HCEC 1CT (cell line): ENCODE measurements at regions not wholly inside any gene's neighbourhood (a gene's known extent, or its start where the extent isn't known, plus 50 kb on each side); places are given as distances from the start of the nearest gene placed in this dataset.
"Not testable (repeated sequence)": the region's sequence is repeated elsewhere in the genome, so short reads cannot be mapped to it uniquely, and the experiment has no call there.

ENCODE experiments used
- DNase-seq: peaks from one replicate; pipeline ENCODE4 v3.0.0-alpha.2; 2017

GRCh38 chr7:155377838-155378579 lies 79.9 kb upstream of the EN2 start:
- no peak for DNase-seq

DNA sequence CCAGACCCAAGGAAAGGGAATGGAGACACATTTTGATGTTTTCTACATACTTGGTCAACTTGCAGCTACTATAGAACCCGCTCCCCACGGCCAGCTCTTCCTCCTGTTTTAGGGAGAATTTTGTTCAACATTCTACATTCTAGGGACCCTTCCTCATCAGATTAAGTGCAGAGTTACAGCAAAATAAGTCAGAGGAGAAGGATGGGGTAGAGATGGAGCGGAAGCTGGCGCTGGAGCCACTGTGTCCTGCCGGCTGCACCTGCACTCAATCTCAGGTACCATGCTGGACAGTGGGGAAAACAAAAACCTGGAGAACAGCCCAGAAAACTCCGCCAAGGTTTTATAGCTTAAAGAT lies 79.4 kb upstream of the EN2 start:
- no peak for DNase-seq

DNA sequence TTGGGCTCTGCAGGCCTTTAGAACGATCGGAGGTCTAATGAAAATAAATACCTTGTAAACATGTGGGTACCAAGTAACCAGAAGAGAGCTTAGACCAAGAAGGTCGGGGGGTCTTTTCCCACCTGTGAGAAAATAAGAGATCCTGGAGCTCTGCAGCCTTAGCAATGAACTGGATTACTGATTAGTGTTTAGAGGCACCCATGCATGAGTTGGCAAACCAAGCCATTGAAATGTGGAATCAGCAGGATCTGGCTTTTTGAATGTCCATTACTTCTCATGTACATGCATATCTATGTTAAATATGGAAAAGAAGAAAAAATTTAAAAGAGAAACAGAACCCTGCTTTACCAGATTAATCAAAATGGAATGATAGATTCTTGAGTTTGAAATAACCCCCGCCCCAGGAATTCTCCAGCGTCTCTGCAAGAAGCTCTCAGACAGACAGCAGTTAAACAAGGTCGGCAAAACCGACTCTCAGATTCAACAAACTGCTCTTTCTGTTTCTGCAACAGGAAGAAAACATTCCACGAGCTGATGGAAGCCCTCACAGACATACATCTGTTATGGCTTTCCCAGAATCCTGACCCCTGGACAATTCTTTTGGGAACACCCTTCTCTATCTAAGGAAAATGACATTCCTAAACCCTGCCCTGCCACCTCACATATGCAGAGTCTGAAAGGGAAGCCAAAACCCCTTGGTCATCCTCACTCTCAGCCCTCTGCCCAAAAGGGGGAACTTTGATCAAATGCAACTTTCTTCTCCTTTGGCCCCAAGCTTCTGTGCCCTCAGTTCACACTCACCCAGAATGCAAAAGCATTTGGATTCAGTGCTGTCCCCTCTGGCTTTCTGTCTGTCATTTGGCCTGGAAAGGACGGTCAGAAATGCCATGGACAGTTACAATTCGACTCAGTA lies 78.7 kb upstream of the EN2 start:
- DNase-seq, result no peak

DNA sequence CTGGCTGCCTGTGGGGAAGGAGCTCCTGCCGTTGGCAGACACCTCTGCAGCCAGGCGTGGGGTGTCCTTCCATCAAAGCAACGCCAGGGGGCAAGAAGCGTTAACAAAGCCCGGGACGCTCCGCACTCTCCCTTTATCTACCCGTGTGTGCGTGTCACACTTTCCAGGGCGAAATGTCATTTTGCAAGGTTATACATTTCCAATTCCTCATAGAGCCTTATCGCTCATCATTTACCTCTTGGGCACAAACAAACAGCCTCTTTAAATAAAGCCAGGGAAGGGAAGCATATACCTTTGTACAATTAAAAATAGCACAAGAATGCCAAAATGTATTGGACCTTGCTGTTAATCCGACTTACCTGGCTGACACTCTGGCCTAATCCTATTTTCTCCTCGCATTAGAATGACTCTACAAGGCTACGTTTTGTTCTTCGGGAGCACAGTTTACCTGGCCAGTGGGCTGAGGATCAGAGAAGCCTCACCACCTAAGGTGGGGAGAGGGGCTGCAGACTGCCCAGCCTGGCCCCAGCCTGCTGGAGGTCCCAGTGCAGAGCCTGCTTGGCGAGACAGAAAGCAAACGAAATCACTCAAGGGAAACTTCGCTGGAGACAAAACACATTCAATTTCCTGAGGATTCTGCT lies 77.6 kb upstream of the EN2 start:
- DNase-seq, result peak; percentile 32

- DNase-seq, result no peak
Measured at GRCh38 chr7:155380976-155381851, 76.7 kb upstream of the EN2 start.

- DNase-seq, result no peak
Measured at GRCh38 chr7:155381852-155382801, 75.8 kb upstream of the EN2 start.

DNA sequence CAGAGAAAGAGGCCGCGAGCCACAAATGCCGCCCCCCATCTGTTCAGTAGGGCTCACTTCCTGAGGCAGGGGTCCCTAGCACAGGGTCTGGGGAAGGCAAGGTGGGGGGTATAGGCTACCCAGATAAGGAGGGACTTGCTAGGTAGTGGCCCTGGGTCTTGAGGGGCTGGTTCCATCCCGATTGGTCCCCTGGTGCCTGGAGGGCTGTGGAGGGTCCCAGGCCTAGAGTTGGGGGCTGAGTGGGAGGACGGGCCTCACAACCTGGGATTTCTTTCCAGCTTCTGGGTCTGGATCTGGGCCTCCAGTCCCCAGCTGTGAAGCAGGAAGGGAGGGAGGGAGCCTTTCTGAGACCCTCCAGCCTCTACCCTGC lies 75.1 kb upstream of the EN2 start:
- DNase-seq, result no peak

DNA sequence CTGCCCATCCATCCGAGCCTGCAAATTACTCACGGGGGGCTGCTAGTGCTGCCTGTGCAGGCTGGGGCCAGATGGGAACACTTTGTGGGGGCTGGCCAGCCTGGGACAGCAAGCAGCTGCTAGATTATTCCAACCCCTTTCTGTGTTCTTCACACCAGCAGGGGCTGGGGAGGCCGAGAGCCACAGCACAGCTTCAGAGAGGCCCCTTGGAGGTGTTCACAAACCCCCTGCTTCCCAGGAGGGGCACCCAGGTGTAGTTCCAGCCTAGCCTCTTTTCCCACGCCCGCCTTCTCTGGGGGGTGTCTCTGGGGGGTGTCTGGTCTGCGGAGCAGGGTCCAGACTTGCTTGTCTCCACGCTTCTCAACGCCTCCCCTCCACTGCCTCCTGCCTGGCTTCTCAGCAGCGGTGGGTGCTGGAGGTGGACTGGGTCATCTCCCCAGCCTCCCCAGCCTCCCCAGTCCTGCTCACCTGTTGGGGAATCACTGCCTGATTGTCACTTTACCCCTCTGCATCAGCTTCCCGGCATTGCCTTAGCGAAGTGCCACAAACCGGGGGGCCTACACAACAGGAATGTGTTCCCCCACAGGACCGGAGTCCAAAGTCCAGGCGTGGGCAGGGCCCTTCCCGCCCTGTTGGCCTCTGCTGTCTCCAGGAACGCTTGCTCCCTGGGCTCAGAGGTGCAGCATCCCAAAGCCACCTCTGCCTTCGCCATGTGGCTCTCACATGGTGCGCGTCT lies 74.0 kb upstream of the EN2 start:
- no peak for DNase-seq

- no peak for DNase-seq
Measured at GRCh38 chr7:155384751-155385150, 73.2 kb upstream of the EN2 start.

DNA sequence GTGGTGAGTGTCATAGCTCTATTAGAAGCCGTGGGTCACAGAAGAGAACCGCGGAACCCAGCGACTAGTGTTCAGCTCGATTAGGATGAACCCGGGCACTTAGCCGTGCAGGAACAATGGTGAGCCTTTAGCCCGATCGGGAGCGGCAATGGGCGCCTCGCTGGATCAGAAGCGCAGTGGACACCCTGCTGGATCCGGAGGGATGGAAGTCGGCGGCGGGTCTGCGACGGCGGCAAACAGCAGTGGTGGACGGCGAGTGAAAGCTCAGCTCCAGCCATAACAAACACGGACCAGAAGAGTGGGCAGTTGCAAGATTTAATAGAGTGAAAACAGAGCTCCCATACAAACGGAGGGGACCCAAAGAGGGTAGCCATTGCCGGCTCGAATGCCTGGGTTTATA lies 72.7 kb upstream of the EN2 start:
- DNase-seq, result not testable (repeated sequence)

- no peak for DNase-seq
Measured at GRCh38 chr7:155386608-155387007, 71.3 kb upstream of the EN2 start.

DNA sequence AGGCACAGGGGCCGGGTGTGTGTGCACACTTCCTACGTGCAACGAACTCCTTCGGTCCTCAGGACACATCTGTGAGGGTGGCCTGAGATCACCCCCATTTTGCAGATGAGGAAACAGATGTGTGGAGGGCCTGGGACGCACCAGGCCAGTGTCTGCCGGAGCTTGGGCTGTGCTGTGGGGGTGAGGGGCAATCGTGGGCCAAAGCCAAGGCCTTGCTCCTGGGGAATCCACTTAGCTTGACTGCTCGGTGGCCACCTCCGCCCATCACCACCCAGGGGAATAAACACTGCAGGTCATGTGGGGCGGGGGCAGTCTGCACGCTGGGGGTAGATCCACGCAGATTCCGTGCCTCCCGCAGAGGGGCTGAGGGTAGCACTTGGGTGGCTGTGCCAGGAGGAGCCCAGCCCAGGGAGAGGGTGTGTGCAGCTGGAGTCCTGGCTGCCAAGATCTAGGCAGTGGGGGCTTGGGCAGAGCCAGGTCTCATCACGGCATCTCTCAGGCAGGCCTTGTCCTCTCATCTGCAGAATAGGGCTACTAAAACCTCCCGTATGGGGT lies 70.8 kb upstream of the EN2 start:
- DNase-seq, result no peak

DNA sequence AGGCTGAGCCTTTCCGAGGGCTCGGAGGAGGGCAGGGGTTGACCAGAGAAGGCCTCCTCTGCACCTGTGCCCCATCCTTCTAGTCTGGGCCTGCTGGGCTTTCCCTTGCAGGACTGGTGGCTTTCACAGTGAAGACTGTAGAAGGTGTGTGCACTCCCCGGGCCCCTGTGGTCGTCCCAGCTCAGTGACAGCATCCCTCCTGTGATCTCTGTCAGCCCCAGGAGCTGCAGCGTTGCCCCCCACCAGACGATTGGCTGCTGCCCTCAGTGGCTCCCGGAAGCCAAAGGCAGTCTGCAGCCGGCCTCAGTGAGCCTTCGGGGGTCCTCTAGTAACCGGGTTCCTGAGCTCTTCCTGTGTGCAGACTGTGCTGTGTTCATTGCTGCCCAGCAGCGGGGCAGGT lies 69.4 kb upstream of the EN2 start:
- no peak for DNase-seq

GRCh38 chr7:155391414-155391813 lies 66.5 kb upstream of the EN2 start:
- no peak for DNase-seq

DNA sequence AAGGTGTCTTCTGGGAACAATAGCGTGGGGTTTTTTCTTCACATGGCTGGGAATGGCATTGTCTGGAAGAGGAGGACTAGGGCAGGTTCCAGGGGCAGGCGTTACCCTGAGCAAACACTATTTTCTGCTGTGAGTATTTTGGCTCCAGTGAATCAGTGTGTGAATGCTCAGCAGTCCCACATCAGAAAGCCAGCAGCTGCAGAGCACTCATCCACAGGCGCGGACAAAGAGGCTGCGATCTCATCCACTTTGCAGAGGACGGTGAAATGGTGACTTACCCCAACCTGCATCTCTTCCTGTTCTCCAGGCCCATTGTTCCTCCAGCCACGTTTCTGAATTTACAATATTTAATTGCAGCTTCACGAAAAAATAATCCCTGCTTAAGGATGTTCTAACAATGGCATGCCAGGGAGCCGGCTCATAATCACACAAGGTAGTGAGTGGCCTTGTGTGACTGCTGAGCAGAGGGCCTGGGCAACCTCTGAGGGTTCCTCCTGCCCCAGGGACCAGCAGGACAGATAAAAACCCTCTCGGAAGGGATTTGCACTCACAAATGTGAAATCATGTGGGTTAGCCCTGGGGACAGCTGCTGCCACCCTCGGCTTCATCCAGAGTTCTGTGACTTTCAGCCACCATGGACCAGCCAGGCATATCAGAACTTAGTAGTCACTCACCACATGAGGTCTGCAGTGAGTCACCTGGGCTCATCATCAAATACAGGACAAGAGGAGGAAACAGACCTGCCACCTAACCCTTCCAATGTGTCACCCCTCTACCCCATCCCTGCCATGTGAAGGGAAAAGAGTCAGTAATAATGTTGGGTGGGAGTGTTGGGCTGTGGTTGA lies 65.0 kb upstream of the EN2 start:
- DNase-seq, result no peak

- no peak for DNase-seq
Measured at GRCh38 chr7:155394413-155394812, 63.5 kb upstream of the EN2 start.

DNA sequence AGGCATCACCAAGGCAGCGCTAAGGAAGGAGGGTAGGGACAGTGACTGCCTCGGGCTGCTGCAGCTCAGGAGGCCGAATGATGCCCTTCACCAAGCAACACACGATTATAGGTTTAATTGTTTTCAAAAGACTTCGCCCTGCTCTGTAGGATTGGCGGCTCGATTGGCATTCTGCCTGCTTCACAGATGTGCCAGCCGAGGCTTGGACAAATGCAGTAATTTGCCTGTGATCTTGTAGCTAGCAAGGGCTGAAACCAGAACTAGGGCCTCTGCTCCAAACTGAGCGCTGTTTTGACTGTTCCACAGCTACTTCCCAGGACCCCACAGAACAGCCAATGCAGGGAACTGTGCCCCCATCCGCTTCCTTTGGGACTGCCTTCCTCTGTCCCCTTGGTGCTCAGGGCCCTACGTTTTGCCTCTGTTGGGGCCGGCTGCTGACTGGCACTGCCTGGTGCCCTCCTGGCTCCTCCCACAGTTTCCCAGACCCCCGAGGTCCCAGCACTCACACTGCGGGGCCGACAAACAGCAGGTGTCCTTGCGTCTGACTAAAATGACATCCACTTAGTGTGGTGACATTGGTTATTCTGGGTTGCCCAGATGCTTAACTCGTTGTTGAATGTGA lies 62.6 kb upstream of the EN2 start:
- no peak for DNase-seq

DNA sequence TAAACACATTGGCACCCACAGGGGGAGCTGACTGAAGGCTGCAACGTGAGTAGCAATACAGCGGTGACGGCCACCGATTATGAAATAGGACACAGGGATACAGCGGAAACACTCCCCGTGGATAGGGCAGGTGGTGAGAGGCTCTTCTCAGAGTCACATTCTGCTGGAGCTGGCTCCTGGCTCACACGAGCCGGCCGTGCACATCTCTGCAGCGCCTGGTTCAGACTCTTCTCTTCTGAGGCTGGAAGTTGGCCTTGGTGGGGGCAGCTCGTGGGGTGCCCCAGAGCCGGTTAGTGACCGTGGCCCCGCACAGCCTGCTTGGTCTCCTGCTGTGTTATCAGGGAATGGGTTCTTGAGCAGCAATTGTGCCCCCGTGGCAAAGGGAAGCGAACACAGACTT lies 61.3 kb upstream of the EN2 start:
- no peak for DNase-seq
